IPS-NIHi7 (cell line): ENCODE measurements at regions not wholly inside any gene's neighbourhood (a gene's known extent, or its start where the extent isn't known, plus 50 kb on each side); places are given as distances from the start of the nearest gene placed in this dataset.
A peak's percentile ranks its signal among the peaks of the same experiment; 100 is the strongest.

ENCODE experiments used
- DNase-seq: peaks from one replicate; pipeline ENCODE4 v3.0.0; 2012; ENCODE audit warnings: mixed read lengths; ENCODE audit errors: extremely low spot score

- no peak for DNase-seq
Measured at GRCh38 chr1:169012416-169012815, 94.1 kb upstream of the ATP1B1 start.

GRCh38 chr1:169013821-169014220 is 92.7 kb upstream of the ATP1B1 start:
- DNase-seq: no peak

- DNase-seq: no peak
Measured at GRCh38 chr1:169015464-169015863, 91.0 kb upstream of the ATP1B1 start.

GRCh38 chr1:169018751-169019150 is 87.7 kb upstream of the ATP1B1 start:
- no peak for DNase-seq

- no peak for DNase-seq
Measured at GRCh38 chr1:169019419-169020058, 87.0 kb upstream of the ATP1B1 start.

GRCh38 chr1:169020684-169021083 is 85.8 kb upstream of the ATP1B1 start:
- no peak for DNase-seq

- DNase-seq: no peak
Measured at GRCh38 chr1:169022648-169023047, 83.8 kb upstream of the ATP1B1 start.

GRCh38 chr1:169024255-169024654 is 82.2 kb upstream of the ATP1B1 start:
- no peak for DNase-seq

- no peak for DNase-seq
Measured at GRCh38 chr1:169024800-169025271, 81.7 kb upstream of the ATP1B1 start.

GRCh38 chr1:169025412-169025811 is 81.1 kb upstream of the ATP1B1 start:
- no peak for DNase-seq

GRCh38 chr1:169027607-169028320 is 78.7 kb upstream of the ATP1B1 start:
- no peak for DNase-seq

- DNase-seq: peak; percentile 31
Measured at GRCh38 chr1:169031566-169032224, 74.8 kb upstream of the ATP1B1 start.

- no peak for DNase-seq
Measured at GRCh38 chr1:169041366-169041765, 65.1 kb upstream of the ATP1B1 start.

GRCh38 chr1:169042377-169042776 is 64.1 kb upstream of the ATP1B1 start:
- DNase-seq: no peak

- DNase-seq: no peak
Measured at GRCh38 chr1:169043823-169044222, 62.7 kb upstream of the ATP1B1 start.

- no peak for DNase-seq
Measured at GRCh38 chr1:169044296-169044695, 62.2 kb upstream of the ATP1B1 start.

- DNase-seq: no peak
Measured at GRCh38 chr1:169044971-169045370, 61.5 kb upstream of the ATP1B1 start.

- no peak for DNase-seq
Measured at GRCh38 chr1:169046671-169047070, 59.8 kb upstream of the ATP1B1 start.

- no peak for DNase-seq
Measured at GRCh38 chr1:169047074-169047473, 59.4 kb upstream of the ATP1B1 start.

GRCh38 chr1:169048043-169048442 is 58.4 kb upstream of the ATP1B1 start:
- no peak for DNase-seq

- no peak for DNase-seq
Measured at GRCh38 chr1:169049258-169049938, 57.1 kb upstream of the ATP1B1 start.

GRCh38 chr1:169051171-169051570 is 55.3 kb upstream of the ATP1B1 start:
- no peak for DNase-seq
